GM23338 (cell line): ENCODE measurements at regions not wholly inside any gene's neighbourhood (a gene's known extent, or its start where the extent isn't known, plus 50 kb on each side); places are given as distances from the start of the nearest gene placed in this dataset.

Experiments used
- ATAC-seq: fragments of 200-7000 bp; cut with Tn5 transposase; 3 replicates; pipeline ENCODE4 v1.9.1; 2020
- DNase-seq: peaks from one replicate; pipeline ENCODE4 v3.0.0-alpha.2; 2015; ENCODE audit warnings: low spot score
- H2AFZ ChIP-seq: fragments of 200-600 bp; sonication (generic); 2 replicates; pipeline ENCODE4 v1.8.0; 2016; ENCODE audit warnings: antibody characterized with exemption, mild to moderate bottlenecking, moderate library complexity
- H3F3A ChIP-seq: fragments of 200-600 bp; sonication (generic); replicated peaks from 2 replicates; pipeline ENCODE4 v1.8.0; 2017; ENCODE audit warnings: antibody characterized with exemption, mixed run types, low read depth
- H3K27ac ChIP-seq: fragments of 200-600 bp; sonication (generic); 2 replicates; pipeline ENCODE4 v1.6.1; 2016; ENCODE audit warnings: low read depth
- H3K27me3 ChIP-seq: fragments of 200-600 bp; sonication (generic); 2 replicates; pipeline ENCODE4 v1.8.0; 2016; ENCODE audit warnings: mild to moderate bottlenecking, mixed run types, moderate library complexity; ENCODE audit not compliant: insufficient read depth
- H3K36me3 ChIP-seq: fragments of 200-600 bp; sonication (generic); 2 replicates; pipeline ENCODE4 v1.8.0; 2016; ENCODE audit warnings: mild to moderate bottlenecking; ENCODE audit not compliant: insufficient read depth
- H3K4me1 ChIP-seq: fragments of 200-600 bp; sonication (generic); 2 replicates; pipeline ENCODE4 v1.8.0; 2016; ENCODE audit warnings: mild to moderate bottlenecking, moderate library complexity; ENCODE audit not compliant: insufficient read depth
- H3K4me2 ChIP-seq: fragments of 200-600 bp; sonication (generic); 2 replicates; pipeline ENCODE4 v1.7.1; 2017; ENCODE audit warnings: mixed run types
- H3K4me3 ChIP-seq: fragments of 200-600 bp; sonication (generic); 2 replicates; pipeline ENCODE4 v1.6.1; 2016; ENCODE audit warnings: mixed run types
- H3K79me2 ChIP-seq: fragments of 200-600 bp; sonication (generic); replicated peaks from 2 replicates; pipeline ENCODE4 v1.8.0; 2017; ENCODE audit warnings: mild to moderate bottlenecking; ENCODE audit not compliant: insufficient read depth
- H3K9me2 ChIP-seq: fragments of 200-600 bp; sonication (generic); 2 replicates; pipeline ENCODE4 v1.8.0; 2017; ENCODE audit not compliant: insufficient read depth
- H4K20me1 ChIP-seq: fragments of 200-600 bp; sonication (generic); replicated peaks from 2 replicates; pipeline ENCODE4 v1.8.0; 2017; ENCODE audit warnings: mild to moderate bottlenecking; ENCODE audit not compliant: insufficient read depth
- H3K27ac Mint-ChIP-seq: 2 replicates; pipeline ENCODE4 v1.8.0; 2020; ENCODE audit warnings: inconsistent platforms, mild to moderate bottlenecking, moderate library complexity, mixed read lengths
- H3K27me3 Mint-ChIP-seq: 3 replicates; pipeline ENCODE4 v1.8.0; 2022; ENCODE audit warnings: low read depth, mild to moderate bottlenecking, moderate library complexity, mixed read lengths, inconsistent platforms; ENCODE audit not compliant: insufficient read depth, poor library complexity
- H3K36me3 Mint-ChIP-seq: 3 replicates; pipeline ENCODE4 v1.8.0; 2021; ENCODE audit warnings: low read depth, mild to moderate bottlenecking, inconsistent platforms, moderate library complexity, mixed read lengths
- H3K4me1 Mint-ChIP-seq: 3 replicates; pipeline ENCODE4 v1.8.0; 2020; ENCODE audit warnings: mild to moderate bottlenecking, inconsistent platforms, mixed read lengths
- H3K4me3 Mint-ChIP-seq: 3 replicates; pipeline ENCODE4 v1.8.0; 2021; ENCODE audit warnings: moderate library complexity, mild to moderate bottlenecking, inconsistent platforms, mixed read lengths
- H3K9me3 Mint-ChIP-seq: 3 replicates; pipeline ENCODE4 v1.8.0; 2020; ENCODE audit warnings: moderate library complexity, mild to moderate bottlenecking, inconsistent platforms, mixed read lengths
- CREB1 ChIP-seq: fragments of 250-450 bp; sonication (Bioruptor Pico); IDR thresholded peaks from 2 replicates; pipeline ENCODE4 v1.5.0; 2020; ENCODE audit warnings: low read depth, mild to moderate bottlenecking, moderate library complexity
- EZH2 ChIP-seq: fragments of 200-600 bp; sonication (generic); IDR thresholded peaks from one replicate; pipeline ENCODE4 v1.8.0; 2017; ENCODE audit warnings: antibody characterized with exemption, mild to moderate bottlenecking, low read depth; ENCODE audit not compliant: unreplicated experiment
- EZH2phosphoT487 ChIP-seq: fragments of 200-600 bp; sonication (generic); IDR thresholded peaks from one replicate; pipeline ENCODE4 v1.8.1; 2018; ENCODE audit warnings: antibody characterized with exemption; ENCODE audit not compliant: unreplicated experiment
- JUNB ChIP-seq: IDR thresholded peaks from one replicate; pipeline ENCODE4 v1.6.1; 2016; ENCODE audit warnings: antibody characterized with exemption; ENCODE audit not compliant: unreplicated experiment
- NANOG ChIP-seq: IDR thresholded peaks from 2 replicates; pipeline ENCODE4 v1.6.1; 2016; ENCODE audit warnings: antibody characterized with exemption, borderline replicate concordance
- POLR2AphosphoS5 ChIP-seq: IDR thresholded peaks from 2 replicates; pipeline ENCODE4 v1.6.1; 2016; ENCODE audit warnings: antibody characterized with exemption, low read depth
- STAT1 ChIP-seq: IDR thresholded peaks from one replicate; pipeline ENCODE4 v1.6.1; 2016; ENCODE audit warnings: antibody characterized with exemption; ENCODE audit not compliant: unreplicated experiment
- ZNF114 ChIP-seq: fragments of 250-450 bp; sonication (Bioruptor Pico); IDR thresholded peaks from 2 replicates; pipeline ENCODE4 v1.5.0; 2020; ENCODE audit warnings: mild to moderate bottlenecking, moderate library complexity
- ZNF331 ChIP-seq: fragments of 250-450 bp; sonication (Bioruptor Pico); IDR thresholded peaks from 2 replicates; pipeline ENCODE4 v1.5.0; 2020; ENCODE audit warnings: low read depth, mild to moderate bottlenecking, moderate library complexity
- TF ChIP-seq, protein P1 (sequence below): fragments of 250-450 bp; sonication (Bioruptor Pico); IDR thresholded peaks from 2 replicates; pipeline ENCODE4 v1.5.0; 2020; ENCODE audit warnings: mild to moderate bottlenecking, moderate library complexity
- TF ChIP-seq, protein P2 (sequence below), 2 experiments: fragments of 200-600 bp in 1 of 2; sonication (generic) in 1 of 2; conservative IDR thresholded peaks; 2 replicates each; pipeline versions ENCODE4 v1.5.1 to v1.6.1; 2016 to 2017; ENCODE audit warnings: antibody characterized with exemption in 2 of 2, low read depth in 2 of 2, mild to moderate bottlenecking in 2 of 2, moderate library complexity in 1 of 2
- TF ChIP-seq, protein P3 (sequence below): IDR thresholded peaks from one replicate; pipeline ENCODE4 v1.6.1; 2018; ENCODE audit warnings: antibody characterized with exemption; ENCODE audit not compliant: unreplicated experiment
- TF ChIP-seq, protein P4 (sequence below): IDR thresholded peaks from 2 replicates; pipeline ENCODE4 v1.6.1; 2016; ENCODE audit warnings: antibody characterized with exemption

DNA sequence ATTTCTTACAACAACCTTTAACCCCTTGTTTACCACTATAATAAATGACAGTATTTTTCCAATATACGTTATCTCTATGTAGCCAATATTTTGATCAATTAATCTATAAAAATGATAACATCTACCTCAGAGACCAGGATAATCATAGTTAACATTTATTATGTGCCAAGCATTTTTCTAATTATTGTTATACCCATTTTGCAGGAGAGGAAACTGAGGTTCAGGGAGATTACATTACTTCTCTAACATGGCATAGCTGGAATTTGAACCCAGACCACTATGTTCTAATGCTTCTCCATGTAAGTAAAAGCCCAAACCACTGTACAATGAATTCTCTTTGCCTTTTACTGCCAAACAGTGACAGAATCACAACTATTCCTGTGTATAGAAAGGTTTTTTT, 113.4 kb upstream of the PFN2 start:
- H3K27me3 Mint-ChIP-seq, result peaks cover 4% of the 10 kb centered on the region
- Histone ChIP-seq H3K4me1 (0 out of 2 replicates have a peak, but pooled peaks cover 3% of the 10 kb centered on the region), H4K20me1 (no peaks in the 10 kb centered on the region), H3F3A (no peaks in the 10 kb centered on the region), H3K79me2 (no peaks in the 10 kb centered on the region), H3K36me3 (no peaks in the 10 kb centered on the region), H3K9me2 (no peaks in the 10 kb centered on the region), H2AFZ (no peak overlapping the region), H3K27me3 (no peaks in the 10 kb centered on the region), H3K27ac (no peak overlapping the region), H3K4me3 (no peak overlapping the region), H3K4me2 (no peak overlapping the region)
- peaks cover 8% of the 10 kb centered on the region for H3K4me1 Mint-ChIP-seq
- ATAC-seq, result no peak
- TF ChIP-seq CREB1 (CRISPR knock-in tag) (no peak), ZNF331 (CRISPR knock-in tag) (no peak), EZH2 (no peak), NANOG (no peak), POLR2AphosphoS5 (no peak), EZH2phosphoT487 (no peak), JUNB (no peak), ZNF114 (no peak), STAT1 (no peak)
- TF ChIP-seq, protein P1, sequence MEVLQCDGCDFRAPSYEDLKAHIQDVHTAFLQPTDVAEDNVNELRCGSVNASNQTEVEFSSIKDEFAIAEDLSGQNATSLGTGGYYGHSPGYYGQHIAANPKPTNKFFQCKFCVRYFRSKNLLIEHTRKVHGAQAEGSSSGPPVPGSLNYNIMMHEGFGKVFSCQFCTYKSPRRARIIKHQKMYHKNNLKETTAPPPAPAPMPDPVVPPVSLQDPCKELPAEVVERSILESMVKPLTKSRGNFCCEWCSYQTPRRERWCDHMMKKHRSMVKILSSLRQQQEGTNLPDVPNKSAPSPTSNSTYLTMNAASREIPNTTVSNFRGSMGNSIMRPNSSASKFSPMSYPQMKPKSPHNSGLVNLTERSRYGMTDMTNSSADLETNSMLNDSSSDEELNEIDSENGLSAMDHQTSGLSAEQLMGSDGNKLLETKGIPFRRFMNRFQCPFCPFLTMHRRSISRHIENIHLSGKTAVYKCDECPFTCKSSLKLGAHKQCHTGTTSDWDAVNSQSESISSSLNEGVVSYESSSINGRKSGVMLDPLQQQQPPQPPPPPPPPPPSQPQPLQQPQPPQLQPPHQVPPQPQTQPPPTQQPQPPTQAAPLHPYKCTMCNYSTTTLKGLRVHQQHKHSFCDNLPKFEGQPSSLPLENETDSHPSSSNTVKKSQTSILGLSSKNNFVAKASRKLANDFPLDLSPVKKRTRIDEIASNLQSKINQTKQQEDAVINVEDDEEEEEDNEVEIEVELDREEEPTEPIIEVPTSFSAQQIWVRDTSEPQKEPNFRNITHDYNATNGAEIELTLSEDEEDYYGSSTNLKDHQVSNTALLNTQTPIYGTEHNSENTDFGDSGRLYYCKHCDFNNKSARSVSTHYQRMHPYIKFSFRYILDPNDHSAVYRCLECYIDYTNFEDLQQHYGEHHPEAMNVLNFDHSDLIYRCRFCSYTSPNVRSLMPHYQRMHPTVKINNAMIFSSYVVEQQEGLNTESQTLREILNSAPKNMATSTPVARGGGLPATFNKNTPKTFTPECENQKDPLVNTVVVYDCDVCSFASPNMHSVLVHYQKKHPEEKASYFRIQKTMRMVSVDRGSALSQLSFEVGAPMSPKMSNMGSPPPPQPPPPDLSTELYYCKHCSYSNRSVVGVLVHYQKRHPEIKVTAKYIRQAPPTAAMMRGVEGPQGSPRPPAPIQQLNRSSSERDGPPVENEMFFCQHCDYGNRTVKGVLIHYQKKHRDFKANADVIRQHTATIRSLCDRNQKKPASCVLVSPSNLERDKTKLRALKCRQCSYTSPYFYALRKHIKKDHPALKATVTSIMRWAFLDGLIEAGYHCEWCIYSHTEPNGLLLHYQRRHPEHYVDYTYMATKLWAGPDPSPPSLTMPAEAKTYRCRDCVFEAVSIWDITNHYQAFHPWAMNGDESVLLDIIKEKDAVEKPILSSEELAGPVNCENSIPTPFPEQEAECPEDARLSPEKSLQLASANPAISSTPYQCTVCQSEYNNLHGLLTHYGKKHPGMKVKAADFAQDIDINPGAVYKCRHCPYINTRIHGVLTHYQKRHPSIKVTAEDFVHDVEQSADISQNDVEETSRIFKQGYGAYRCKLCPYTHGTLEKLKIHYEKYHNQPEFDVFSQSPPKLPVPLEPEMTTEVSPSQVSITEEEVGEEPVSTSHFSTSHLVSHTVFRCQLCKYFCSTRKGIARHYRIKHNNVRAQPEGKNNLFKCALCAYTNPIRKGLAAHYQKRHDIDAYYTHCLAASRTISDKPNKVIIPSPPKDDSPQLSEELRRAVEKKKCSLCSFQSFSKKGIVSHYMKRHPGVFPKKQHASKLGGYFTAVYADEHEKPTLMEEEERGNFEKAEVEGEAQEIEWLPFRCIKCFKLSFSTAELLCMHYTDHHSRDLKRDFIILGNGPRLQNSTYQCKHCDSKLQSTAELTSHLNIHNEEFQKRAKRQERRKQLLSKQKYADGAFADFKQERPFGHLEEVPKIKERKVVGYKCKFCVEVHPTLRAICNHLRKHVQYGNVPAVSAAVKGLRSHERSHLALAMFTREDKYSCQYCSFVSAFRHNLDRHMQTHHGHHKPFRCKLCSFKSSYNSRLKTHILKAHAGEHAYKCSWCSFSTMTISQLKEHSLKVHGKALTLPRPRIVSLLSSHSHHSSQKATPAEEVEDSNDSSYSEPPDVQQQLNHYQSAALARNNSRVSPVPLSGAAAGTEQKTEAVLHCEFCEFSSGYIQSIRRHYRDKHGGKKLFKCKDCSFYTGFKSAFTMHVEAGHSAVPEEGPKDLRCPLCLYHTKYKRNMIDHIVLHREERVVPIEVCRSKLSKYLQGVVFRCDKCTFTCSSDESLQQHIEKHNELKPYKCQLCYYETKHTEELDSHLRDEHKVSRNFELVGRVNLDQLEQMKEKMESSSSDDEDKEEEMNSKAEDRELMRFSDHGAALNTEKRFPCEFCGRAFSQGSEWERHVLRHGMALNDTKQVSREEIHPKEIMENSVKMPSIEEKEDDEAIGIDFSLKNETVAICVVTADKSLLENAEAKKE (CRISPR knock-in tag), result no peak
- TF ChIP-seq, protein P2, sequence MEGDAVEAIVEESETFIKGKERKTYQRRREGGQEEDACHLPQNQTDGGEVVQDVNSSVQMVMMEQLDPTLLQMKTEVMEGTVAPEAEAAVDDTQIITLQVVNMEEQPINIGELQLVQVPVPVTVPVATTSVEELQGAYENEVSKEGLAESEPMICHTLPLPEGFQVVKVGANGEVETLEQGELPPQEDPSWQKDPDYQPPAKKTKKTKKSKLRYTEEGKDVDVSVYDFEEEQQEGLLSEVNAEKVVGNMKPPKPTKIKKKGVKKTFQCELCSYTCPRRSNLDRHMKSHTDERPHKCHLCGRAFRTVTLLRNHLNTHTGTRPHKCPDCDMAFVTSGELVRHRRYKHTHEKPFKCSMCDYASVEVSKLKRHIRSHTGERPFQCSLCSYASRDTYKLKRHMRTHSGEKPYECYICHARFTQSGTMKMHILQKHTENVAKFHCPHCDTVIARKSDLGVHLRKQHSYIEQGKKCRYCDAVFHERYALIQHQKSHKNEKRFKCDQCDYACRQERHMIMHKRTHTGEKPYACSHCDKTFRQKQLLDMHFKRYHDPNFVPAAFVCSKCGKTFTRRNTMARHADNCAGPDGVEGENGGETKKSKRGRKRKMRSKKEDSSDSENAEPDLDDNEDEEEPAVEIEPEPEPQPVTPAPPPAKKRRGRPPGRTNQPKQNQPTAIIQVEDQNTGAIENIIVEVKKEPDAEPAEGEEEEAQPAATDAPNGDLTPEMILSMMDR (conservative IDR thresholded peaks at IDR 0.05; ENCODE audit: low read depth in 2 of 2), result no peak
- TF ChIP-seq, protein P3, sequence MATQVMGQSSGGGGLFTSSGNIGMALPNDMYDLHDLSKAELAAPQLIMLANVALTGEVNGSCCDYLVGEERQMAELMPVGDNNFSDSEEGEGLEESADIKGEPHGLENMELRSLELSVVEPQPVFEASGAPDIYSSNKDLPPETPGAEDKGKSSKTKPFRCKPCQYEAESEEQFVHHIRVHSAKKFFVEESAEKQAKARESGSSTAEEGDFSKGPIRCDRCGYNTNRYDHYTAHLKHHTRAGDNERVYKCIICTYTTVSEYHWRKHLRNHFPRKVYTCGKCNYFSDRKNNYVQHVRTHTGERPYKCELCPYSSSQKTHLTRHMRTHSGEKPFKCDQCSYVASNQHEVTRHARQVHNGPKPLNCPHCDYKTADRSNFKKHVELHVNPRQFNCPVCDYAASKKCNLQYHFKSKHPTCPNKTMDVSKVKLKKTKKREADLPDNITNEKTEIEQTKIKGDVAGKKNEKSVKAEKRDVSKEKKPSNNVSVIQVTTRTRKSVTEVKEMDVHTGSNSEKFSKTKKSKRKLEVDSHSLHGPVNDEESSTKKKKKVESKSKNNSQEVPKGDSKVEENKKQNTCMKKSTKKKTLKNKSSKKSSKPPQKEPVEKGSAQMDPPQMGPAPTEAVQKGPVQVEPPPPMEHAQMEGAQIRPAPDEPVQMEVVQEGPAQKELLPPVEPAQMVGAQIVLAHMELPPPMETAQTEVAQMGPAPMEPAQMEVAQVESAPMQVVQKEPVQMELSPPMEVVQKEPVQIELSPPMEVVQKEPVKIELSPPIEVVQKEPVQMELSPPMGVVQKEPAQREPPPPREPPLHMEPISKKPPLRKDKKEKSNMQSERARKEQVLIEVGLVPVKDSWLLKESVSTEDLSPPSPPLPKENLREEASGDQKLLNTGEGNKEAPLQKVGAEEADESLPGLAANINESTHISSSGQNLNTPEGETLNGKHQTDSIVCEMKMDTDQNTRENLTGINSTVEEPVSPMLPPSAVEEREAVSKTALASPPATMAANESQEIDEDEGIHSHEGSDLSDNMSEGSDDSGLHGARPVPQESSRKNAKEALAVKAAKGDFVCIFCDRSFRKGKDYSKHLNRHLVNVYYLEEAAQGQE, result no peak
- TF ChIP-seq, protein P4, sequence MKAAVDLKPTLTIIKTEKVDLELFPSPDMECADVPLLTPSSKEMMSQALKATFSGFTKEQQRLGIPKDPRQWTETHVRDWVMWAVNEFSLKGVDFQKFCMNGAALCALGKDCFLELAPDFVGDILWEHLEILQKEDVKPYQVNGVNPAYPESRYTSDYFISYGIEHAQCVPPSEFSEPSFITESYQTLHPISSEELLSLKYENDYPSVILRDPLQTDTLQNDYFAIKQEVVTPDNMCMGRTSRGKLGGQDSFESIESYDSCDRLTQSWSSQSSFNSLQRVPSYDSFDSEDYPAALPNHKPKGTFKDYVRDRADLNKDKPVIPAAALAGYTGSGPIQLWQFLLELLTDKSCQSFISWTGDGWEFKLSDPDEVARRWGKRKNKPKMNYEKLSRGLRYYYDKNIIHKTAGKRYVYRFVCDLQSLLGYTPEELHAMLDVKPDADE, result no peak
- H3K27ac Mint-ChIP-seq, result no peak overlapping the region
- peaks cover 3% of the 10 kb centered on the region; the same call in 2 of the 3 replicates for H3K9me3 Mint-ChIP-seq
- H3K4me3 Mint-ChIP-seq, result no peak overlapping the region
- no peak for DNase-seq
- no peaks in the 10 kb centered on the region for H3K36me3 Mint-ChIP-seq
